HG02938 (cell line): ENCODE measurements at regions not wholly inside any gene's neighbourhood (a gene's known extent, or its start where the extent isn't known, plus 50 kb on each side); places are given as distances from the start of the nearest gene placed in this dataset.
A peak's percentile ranks its signal among the peaks of the same experiment; 100 is the strongest.

ENCODE experiments used
- ATAC-seq: cut with Tn5 transposase; IDR thresholded peaks from one replicate; pipeline ENCODE4 v1.9.1; 2021; ENCODE audit warnings: mild to moderate bottlenecking, moderate library complexity; ENCODE audit not compliant: unreplicated experiment

DNA sequence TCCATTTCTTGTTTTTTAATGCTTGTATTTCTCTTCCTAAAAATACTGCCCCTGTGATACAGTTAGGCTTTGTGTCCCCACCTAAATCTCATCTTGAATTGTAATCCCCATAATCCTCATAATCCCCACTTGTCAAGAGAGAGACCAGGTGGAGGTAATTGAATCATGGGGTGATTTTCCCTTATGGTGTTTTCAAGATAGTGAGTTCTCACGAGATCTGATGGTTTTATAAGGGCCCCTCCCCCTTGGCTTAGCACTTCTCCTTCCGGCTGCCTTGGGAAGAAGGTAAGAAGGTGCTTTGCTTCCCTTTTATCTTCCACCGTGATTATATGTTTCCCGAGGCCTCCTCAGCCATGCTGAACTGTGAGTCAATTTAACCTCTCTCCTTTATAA, 227.4 kb downstream of the MAN2A1 start:
- ATAC-seq, result no peak

GRCh38 chr5:109917966-109918365, 228.2 kb downstream of the MAN2A1 start:
- no peak for ATAC-seq

DNA sequence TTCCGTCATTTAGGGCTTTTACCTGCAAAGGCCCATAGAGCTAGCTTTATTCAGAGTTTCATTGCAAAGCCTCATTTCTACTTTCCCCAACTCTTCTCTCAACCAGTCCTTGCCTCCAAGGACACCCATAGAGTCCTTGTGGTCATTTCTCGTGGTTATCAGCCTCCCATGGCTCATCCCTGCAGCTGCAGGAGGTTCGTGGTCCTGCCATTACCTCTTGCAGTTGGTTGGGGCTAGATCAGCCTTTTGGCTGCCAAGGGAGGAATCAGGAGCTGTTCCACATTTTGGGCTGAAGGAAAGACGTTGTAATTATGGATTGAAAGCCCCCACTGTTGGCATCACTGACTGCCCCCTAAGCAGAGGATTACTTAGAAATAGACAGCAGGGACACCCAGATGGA, 231.0 kb downstream of the MAN2A1 start:
- no peak for ATAC-seq

DNA sequence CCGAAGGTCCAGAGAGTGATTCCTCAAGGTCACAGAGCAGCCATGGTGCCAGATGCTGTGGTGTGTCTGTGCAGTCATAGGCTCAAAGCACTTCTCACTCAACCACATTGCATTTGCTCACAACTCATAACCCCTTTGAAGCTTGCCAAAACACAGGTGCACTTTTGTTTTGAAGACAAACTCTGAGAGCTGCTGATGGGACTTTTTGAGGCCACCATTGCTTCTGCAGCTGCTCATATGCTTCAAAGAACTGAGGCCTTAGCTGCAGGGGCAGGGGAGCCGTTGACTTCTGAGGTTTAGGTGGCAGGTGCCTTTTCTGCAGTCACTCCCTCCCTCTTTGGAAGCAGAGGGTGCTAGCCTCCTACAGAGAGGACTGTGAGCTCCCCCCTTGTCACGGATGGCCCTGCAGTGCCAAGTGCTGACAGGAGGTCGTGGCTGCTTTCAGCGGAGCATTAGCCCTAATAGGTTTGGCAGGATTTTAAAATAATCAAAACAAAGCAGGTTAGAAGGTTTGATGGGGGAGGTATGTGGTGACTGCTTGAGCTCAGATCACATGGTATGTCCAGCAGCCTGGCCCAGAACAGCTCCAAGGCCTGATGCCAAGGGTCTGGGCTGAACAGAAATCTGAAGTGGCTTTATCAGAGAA, 232.1 kb downstream of the MAN2A1 start:
- no peak for ATAC-seq

DNA sequence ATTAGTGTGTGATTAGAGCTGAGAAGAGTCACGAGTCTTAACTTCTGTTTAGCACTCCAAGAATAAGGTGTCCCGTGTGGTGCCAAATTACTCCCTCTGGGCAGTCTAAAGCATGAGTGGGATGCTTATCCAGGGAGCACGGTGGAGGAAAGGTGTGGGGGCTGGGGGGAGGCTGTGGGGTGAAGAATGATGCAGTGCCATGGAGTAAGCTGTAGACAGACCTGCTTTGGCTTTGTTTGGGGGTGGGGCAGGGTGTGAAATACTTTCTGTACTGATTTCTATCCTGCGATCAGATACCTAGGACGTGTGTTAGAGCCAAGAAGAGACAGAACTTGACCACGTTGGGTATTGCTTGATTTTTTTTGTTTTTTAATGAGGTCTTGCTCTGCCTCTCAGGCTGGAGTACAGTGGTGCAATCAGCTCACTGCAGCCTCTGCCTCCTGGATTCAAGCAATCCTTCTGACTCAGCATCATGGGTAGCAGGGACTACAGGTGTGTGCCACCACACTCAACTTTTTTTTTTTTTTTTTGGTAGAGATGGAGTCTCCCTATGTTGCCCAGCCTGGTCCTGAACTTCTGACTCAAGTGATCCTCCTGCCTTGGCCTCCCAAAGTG, 232.8 kb downstream of the MAN2A1 start:
- no peak for ATAC-seq

DNA sequence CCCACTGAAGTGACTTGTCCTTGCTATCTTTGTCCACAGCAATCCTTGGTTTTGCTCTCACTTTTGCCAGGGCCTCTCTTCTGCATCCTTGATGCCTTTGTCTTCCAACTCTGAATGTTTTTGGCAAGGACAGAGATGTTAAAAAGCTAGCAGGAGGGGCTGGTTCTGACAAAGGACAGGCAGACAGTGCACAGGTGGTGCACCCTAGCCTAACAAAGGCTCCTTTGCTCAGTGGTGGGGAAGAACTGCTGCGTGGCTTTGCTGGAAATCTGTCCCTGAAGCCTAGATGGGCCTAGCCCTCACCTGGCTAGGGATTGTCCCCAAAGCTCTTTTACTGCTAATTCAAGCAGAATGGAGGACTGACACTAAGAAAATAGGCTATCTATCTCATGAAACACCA, 233.5 kb downstream of the MAN2A1 start:
- no peak for ATAC-seq

GRCh38 chr5:109924237-109925107, 234.7 kb downstream of the MAN2A1 start:
- no peak for ATAC-seq

GRCh38 chr5:109927639-109928038, 237.9 kb downstream of the MAN2A1 start:
- ATAC-seq, result no peak

GRCh38 chr5:109928046-109928445, 238.3 kb downstream of the MAN2A1 start:
- ATAC-seq, result no peak

DNA sequence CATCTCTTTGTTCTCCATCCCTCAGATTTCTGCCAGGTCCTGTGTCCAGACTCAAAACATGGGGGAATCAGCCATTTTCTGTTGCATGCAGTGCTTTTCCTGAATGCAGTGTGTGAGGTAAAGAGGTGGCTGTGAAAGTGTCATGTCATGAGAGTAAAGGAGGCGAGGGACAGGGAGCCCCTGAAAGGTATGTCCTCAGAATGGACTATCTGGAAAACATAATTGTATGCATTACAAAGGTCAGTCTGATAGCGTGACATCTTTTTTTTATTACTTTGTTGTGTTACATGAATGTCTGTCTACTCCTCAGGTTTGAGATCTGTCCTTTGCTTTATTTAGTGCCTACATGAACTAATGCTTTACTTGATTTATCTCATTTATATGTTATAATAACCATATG, 239.1 kb downstream of the MAN2A1 start:
- no peak for ATAC-seq

- ATAC-seq, result no peak
These were observed 239.6 kb downstream of the MAN2A1 start for GRCh38 chr5:109929376-109929775.

GRCh38 chr5:109929911-109930310, 240.2 kb downstream of the MAN2A1 start:
- ATAC-seq, result no peak

GRCh38 chr5:109931049-109931780, 241.5 kb downstream of the MAN2A1 start:
- no peak for ATAC-seq

DNA sequence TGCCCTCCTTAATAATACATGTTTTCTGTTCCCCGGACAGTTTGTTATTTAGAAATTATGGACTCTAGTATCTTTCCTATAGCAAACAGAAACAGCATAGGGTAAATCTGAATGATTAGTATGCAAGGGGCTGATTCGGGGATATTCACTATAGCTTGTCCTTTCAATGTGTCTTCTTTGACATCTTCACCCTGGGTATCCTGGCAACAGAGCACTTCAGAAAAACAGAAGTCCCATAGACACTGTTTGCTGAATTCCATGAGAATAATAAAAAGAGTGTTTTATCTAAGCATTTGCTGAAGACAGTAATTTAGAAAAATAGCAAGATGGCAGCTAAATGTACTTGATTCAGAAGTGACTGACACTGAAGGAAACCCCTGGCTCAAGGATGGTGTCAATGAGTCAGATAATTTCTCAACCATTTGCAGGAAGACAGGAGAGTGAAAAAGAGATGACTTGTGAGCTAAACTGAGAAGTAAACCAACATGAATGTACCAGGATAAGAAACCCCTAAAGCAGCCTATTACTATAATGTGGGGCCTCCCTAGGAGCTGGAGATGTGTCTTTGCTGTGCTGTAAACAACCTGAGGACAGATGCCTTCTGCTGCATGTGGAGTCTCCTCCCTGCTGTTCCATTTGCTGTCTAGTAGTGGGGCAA, 246.2 kb downstream of the MAN2A1 start:
- no peak for ATAC-seq

DNA sequence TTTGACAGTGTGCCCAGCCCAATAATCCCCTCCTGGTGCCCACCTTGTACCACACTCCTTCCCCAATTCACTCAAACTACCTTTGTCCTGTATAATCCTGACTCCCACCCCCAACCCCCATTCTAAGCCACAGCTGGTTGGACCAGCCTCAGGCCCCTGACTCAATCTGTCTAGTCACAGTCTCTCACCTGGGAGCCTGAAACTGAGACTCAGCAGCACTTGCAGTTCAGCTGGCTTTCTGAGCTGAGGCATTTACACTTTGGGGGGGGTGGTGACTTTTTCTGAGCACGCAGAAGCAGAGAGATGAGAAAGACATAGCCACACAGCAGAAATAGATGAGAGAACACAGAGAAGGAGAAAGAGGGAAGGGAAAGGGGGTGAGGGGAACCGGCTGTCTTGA, 247.3 kb downstream of the MAN2A1 start:
- ATAC-seq, result peak; percentile 75

DNA sequence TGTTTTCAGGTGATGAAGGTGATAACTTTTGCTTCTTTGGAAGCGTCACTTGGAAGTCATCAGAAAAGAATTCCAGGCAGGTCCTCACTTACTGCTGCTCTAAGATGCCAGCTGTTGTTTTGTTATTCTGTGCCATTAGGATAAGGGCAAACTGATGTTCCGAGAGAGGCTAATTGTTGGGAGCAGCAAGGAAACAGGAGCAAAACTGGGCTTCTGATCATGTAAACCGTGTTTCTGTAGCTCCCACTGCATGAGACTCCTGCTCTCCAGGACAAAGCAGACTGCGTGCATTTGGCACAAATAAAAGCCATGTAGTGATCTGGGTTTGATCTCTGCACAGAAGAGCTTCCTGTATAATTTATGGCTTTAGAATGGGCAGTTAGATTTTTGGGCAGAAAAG, 248.2 kb downstream of the MAN2A1 start:
- no peak for ATAC-seq

GRCh38 chr5:109938453-109938852, 248.7 kb downstream of the MAN2A1 start:
- ATAC-seq, result no peak

DNA sequence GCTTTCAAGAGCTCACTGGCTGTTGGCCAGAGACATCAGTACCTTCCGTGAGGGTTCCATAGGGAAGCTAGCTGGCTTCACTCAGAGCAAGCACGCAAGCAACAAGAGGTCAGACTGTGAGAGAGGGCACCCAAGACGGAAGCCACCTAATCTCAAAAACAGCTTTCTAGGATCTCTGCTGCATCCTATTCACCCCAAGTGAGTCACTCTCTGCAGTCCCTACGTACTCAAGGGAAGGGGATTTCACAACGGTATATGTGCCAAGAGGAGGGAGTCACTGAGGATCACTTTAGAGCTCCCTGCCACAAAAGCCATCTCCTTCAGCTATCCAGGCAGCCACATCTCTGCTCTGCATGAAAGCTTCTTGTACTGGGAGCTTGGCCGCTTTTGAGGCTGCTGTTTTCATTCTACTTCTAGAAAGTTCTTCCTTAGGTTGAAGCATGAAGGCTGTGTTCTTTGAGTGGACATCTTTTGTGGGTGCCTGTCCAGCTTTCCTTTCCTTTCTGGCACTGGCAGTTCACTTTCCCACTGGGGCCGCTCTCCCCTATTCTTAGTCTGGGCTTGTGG, 249.5 kb downstream of the MAN2A1 start:
- ATAC-seq, result no peak

GRCh38 chr5:109942646-109943045, 252.9 kb downstream of the MAN2A1 start:
- no peak for ATAC-seq

DNA sequence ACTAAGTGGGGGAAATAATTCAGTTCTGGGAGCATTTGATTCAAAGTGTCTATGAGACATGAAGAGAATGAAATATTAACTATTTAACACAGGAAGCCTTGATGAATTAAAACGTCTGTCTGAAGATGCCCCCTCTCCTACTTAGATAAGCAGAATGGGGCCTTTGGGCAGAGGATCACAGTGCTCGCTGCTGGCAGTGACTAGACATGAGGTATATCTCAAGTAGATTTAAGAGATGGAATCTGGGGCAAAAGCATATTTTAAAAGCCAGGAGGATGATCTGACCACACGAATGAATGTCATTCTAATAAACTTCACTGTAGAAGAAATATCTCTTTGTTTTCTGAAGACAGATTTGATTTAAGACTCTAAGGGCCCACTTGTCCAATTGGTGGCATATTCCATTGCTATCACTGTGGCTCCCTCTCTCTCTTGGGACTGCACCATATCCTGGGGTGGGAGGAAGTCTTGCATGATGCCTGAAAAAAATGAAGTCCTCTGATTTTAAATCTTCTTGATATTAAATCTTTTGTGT, 254.0 kb downstream of the MAN2A1 start:
- no peak for ATAC-seq
